ENCODE measurements at regions not wholly inside any gene's neighbourhood (a gene's known extent, or its start where the extent isn't known, plus 50 kb on each side); places are given as distances from the start of the nearest gene placed in this dataset.

- no peaks in the 10 kb centered on the region for H4K20me1 ChIP-seq (ENCODE audit: low read depth, low read length)
- H3K27me3 ChIP-seq (ENCODE audit: low read length), result no peaks in the 10 kb centered on the region
- TF ChIP-seq, protein P1, sequence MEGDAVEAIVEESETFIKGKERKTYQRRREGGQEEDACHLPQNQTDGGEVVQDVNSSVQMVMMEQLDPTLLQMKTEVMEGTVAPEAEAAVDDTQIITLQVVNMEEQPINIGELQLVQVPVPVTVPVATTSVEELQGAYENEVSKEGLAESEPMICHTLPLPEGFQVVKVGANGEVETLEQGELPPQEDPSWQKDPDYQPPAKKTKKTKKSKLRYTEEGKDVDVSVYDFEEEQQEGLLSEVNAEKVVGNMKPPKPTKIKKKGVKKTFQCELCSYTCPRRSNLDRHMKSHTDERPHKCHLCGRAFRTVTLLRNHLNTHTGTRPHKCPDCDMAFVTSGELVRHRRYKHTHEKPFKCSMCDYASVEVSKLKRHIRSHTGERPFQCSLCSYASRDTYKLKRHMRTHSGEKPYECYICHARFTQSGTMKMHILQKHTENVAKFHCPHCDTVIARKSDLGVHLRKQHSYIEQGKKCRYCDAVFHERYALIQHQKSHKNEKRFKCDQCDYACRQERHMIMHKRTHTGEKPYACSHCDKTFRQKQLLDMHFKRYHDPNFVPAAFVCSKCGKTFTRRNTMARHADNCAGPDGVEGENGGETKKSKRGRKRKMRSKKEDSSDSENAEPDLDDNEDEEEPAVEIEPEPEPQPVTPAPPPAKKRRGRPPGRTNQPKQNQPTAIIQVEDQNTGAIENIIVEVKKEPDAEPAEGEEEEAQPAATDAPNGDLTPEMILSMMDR (IDR thresholded peaks at IDR 0.05; ENCODE audit: insufficient read depth, low read length, poor library complexity, severe bottlenecking), result no peak
- TF ChIP-seq EZH2phosphoT487 (conservative IDR thresholded peaks at IDR 0.05; ENCODE audit: low read length), result no peak
- no peaks in the 10 kb centered on the region for H3K9me3 ChIP-seq (ENCODE audit: insufficient read depth, low read length)
- H3K79me2 ChIP-seq (ENCODE audit: insufficient read depth, low read length), result no peaks in the 10 kb centered on the region
- no peaks in the 10 kb centered on the region for H3K9me2 ChIP-seq (replicated peaks; ENCODE audit: insufficient read depth, low read length)
- H3K27ac ChIP-seq (ENCODE audit: low read depth, low read length), result no peak overlapping the region
- no peak overlapping the region for H2AFZ ChIP-seq (ENCODE audit: low read depth, low read length, severe bottlenecking)
- no peak overlapping the region for H3K9ac ChIP-seq (ENCODE audit: low read length)
- no peaks in the 10 kb centered on the region for H3K36me3 ChIP-seq (ENCODE audit: low read length)
- no peaks in the 10 kb centered on the region for H3F3A ChIP-seq (ENCODE audit: insufficient read depth)
- H3K4me3 ChIP-seq (ENCODE audit: insufficient read depth, low read length, poor library complexity, severe bottlenecking), result no peak overlapping the region
- H3K4me2 ChIP-seq (ENCODE audit: low read depth, low read length, poor library complexity, severe bottlenecking), result no peak overlapping the region
Observed at GRCh38 chr3:98986073-98986472, 84.6 kb upstream of the DCBLD2 start.

- H3K4me3 ChIP-seq (ENCODE audit: insufficient read depth, low read length, poor library complexity, severe bottlenecking), result no peak overlapping the region
- H3F3A ChIP-seq (ENCODE audit: insufficient read depth), result no peaks in the 10 kb centered on the region
- no peak overlapping the region for H3K27ac ChIP-seq (ENCODE audit: low read depth, low read length)
- H2AFZ ChIP-seq (ENCODE audit: low read depth, low read length, severe bottlenecking), result no peak overlapping the region
- H3K9me2 ChIP-seq (replicated peaks; ENCODE audit: insufficient read depth, low read length), result no peaks in the 10 kb centered on the region
- H3K4me2 ChIP-seq (ENCODE audit: low read depth, low read length, poor library complexity, severe bottlenecking), result no peak overlapping the region
- no peaks in the 10 kb centered on the region for H3K36me3 ChIP-seq (ENCODE audit: low read length)
- no peaks in the 10 kb centered on the region for H3K79me2 ChIP-seq (ENCODE audit: insufficient read depth, low read length)
- H4K20me1 ChIP-seq (ENCODE audit: low read depth, low read length), result no peaks in the 10 kb centered on the region
- H3K9me3 ChIP-seq (ENCODE audit: insufficient read depth, low read length), result no peaks in the 10 kb centered on the region
- H3K27me3 ChIP-seq (ENCODE audit: low read length), result no peaks in the 10 kb centered on the region
- no peak overlapping the region for H3K9ac ChIP-seq (ENCODE audit: low read length)
- TF ChIP-seq EZH2phosphoT487 (conservative IDR thresholded peaks at IDR 0.05; ENCODE audit: low read length), result no peak
- TF ChIP-seq, protein P1 (IDR thresholded peaks at IDR 0.05; ENCODE audit: insufficient read depth, low read length, poor library complexity, severe bottlenecking), result no peak
Observed at GRCh38 chr3:98985431-98985830, 83.9 kb upstream of the DCBLD2 start.

GRCh38 chr3:98984024-98984423 lies 82.5 kb upstream of the DCBLD2 start:
- H3K4me3 ChIP-seq (ENCODE audit: insufficient read depth, low read length, poor library complexity, severe bottlenecking), result no peak overlapping the region
- no peaks in the 10 kb centered on the region for H3K79me2 ChIP-seq (ENCODE audit: insufficient read depth, low read length)
- no peak overlapping the region for H2AFZ ChIP-seq (ENCODE audit: low read depth, low read length, severe bottlenecking)
- no peaks in the 10 kb centered on the region for H3K27me3 ChIP-seq (ENCODE audit: low read length)
- no peaks in the 10 kb centered on the region for H3K9me2 ChIP-seq (replicated peaks; ENCODE audit: insufficient read depth, low read length)
- H3K36me3 ChIP-seq (ENCODE audit: low read length), result no peaks in the 10 kb centered on the region
- H3K9me3 ChIP-seq (ENCODE audit: insufficient read depth, low read length), result no peaks in the 10 kb centered on the region
- no peak overlapping the region for H3K9ac ChIP-seq (ENCODE audit: low read length)
- no peaks in the 10 kb centered on the region for H3F3A ChIP-seq (ENCODE audit: insufficient read depth)
- TF ChIP-seq EZH2phosphoT487 (conservative IDR thresholded peaks at IDR 0.05; ENCODE audit: low read length), result no peak
- TF ChIP-seq, protein P1 (IDR thresholded peaks at IDR 0.05; ENCODE audit: insufficient read depth, low read length, poor library complexity, severe bottlenecking), result no peak
- H3K4me2 ChIP-seq (ENCODE audit: low read depth, low read length, poor library complexity, severe bottlenecking), result no peak overlapping the region
- no peaks in the 10 kb centered on the region for H4K20me1 ChIP-seq (ENCODE audit: low read depth, low read length)
- H3K27ac ChIP-seq (ENCODE audit: low read depth, low read length), result no peak overlapping the region

Measured in SU-DHL-6 (cell line).